LoVo (cell line): ENCODE measurements at regions not wholly inside any gene's neighbourhood (a gene's known extent, or its start where the extent isn't known, plus 50 kb on each side); places are given as distances from the start of the nearest gene placed in this dataset.
"Not testable (repeated sequence)": the region's sequence is repeated elsewhere in the genome, so short reads cannot be mapped to it uniquely, and the experiment has no call there.

ENCODE experiments used
- DNase-seq: peaks from one replicate; pipeline ENCODE4 v3.0.0-alpha.2; 2016; ENCODE audit warnings: low spot score

GRCh38 chr13:34361560-34361959 is 543.6 kb downstream of the RFC3 start:
- no peak for DNase-seq

GRCh38 chr13:34363266-34363665 is 545.3 kb downstream of the RFC3 start:
- no peak for DNase-seq

- DNase-seq: no peak
These were observed 546.7 kb downstream of the RFC3 start for GRCh38 chr13:34364633-34365032.

- no peak for DNase-seq
These were observed 552.0 kb downstream of the RFC3 start for GRCh38 chr13:34369931-34370330.

GRCh38 chr13:34371108-34371507 is 553.2 kb downstream of the RFC3 start:
- no peak for DNase-seq

GRCh38 chr13:34371645-34372395 is 553.9 kb downstream of the RFC3 start:
- no peak for DNase-seq

GRCh38 chr13:34372581-34372980 is 554.6 kb downstream of the RFC3 start:
- DNase-seq: no peak

- DNase-seq: no peak
These were observed 558.5 kb downstream of the RFC3 start for GRCh38 chr13:34376483-34376882.

- DNase-seq: no peak
These were observed 560.8 kb upstream of the NBEA start for GRCh38 chr13:34381228-34381627.

- no peak for DNase-seq
These were observed 558.3 kb upstream of the NBEA start for GRCh38 chr13:34383728-34384127.

GRCh38 chr13:34386229-34386628 is 555.8 kb upstream of the NBEA start:
- not testable (repeated sequence) for DNase-seq

GRCh38 chr13:34391076-34391475 is 551.0 kb upstream of the NBEA start:
- DNase-seq: no peak

GRCh38 chr13:34401696-34402095 is 540.4 kb upstream of the NBEA start:
- DNase-seq: no peak

GRCh38 chr13:34405410-34406181 is 536.5 kb upstream of the NBEA start:
- DNase-seq: no peak

GRCh38 chr13:34408640-34409039 is 533.4 kb upstream of the NBEA start:
- no peak for DNase-seq

GRCh38 chr13:34409496-34410182 is 532.4 kb upstream of the NBEA start:
- DNase-seq: no peak

GRCh38 chr13:34410678-34411077 is 531.4 kb upstream of the NBEA start:
- no peak for DNase-seq

- no peak for DNase-seq
These were observed 530.9 kb upstream of the NBEA start for GRCh38 chr13:34411177-34411576.

- DNase-seq: no peak
These were observed 530.2 kb upstream of the NBEA start for GRCh38 chr13:34411894-34412293.

- DNase-seq: no peak
These were observed 529.8 kb upstream of the NBEA start for GRCh38 chr13:34412295-34412694.

GRCh38 chr13:34412817-34413375 is 529.2 kb upstream of the NBEA start:
- no peak for DNase-seq

GRCh38 chr13:34413538-34414210 is 528.4 kb upstream of the NBEA start:
- DNase-seq: no peak
